ENCODE measurements at regions not wholly inside any gene's neighbourhood (a gene's known extent, or its start where the extent isn't known, plus 50 kb on each side); places are given as distances from the start of the nearest gene placed in this dataset.

DNA sequence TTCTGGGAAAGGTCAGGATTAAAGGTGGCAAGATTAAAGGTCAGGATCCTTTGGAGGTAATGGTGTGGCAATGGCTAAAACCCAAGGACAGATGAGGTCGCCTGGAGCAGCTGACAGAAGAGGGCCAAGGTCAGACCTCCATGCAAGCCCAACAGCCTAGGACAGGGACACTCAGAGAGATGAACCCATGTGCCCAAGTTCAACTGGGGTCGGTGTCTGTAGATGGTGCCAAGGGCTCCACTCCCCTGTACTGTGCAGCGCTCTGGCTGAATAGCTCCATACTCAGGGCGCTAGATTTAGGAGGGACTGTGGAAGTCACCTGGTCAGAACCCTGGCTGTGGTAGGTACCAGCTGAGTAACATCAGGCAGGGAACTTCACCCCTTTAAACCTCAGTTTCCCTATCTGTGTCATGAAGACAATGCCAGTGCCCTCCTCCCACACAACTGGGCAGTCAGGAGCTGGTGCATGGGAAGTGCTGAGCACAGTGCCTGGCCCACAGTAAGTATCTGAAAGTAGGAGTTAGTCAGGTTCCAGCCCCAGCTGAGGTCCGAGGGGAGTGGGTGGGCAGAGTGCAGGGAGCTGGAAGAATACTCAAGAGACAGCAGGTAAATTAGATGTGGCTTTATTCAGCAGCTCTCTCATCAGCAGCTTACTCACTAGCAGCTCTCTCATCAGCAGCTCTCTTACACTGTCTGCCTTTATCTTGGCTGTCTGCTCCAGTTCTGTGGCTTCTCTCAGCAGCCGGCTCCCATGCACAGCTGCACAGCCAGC lies 327.1 kb downstream of the GLRX3 start:
- DNase-seq (ENCODE audit: low spot score): no peak

DNA sequence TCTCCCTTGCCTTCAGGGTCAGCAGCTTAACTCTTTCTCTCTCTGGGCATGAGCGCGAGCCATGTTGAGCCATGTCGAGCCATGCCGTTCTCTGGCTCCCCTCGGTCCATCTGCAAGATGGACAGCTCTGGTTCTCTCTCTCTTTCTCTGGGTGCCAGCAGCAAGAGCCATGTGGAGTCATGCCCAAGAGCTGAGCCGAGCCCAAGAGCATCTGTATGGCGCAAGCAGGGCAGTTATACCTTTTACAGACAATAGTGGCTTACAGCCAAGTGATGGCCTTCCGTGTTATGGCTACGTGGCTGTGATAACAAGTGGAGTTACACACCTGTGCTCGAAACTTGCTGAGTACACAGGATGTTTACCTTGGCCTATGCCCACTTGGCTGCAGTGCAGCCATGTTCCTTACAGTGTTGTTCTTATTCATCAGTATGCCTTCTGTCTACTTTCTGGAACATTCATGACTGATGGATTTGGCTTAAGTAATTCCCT lies 327.7 kb downstream of the GLRX3 start:
- no peak for DNase-seq (ENCODE audit: low spot score)

DNA sequence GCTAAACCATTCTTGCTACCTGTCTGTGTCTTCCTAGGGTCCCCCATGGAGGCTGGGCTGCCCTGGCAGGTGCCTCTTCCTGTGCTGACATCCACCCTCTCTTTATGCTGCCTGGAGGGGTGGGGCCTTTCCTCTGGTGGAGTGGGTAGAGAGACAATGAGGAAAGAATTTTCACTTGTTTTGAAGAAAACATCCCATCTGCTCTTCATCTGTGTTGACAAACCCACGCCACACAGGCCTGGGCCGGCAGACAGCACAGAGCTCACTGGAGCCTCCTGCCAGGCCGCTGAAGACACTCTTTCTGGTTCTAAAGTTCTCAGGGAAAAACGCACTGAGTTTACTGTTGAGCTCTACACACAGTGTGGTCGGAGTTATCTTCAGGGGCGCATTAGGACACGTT lies 328.2 kb downstream of the GLRX3 start:
- no peak for DNase-seq (ENCODE audit: low spot score)

DNA sequence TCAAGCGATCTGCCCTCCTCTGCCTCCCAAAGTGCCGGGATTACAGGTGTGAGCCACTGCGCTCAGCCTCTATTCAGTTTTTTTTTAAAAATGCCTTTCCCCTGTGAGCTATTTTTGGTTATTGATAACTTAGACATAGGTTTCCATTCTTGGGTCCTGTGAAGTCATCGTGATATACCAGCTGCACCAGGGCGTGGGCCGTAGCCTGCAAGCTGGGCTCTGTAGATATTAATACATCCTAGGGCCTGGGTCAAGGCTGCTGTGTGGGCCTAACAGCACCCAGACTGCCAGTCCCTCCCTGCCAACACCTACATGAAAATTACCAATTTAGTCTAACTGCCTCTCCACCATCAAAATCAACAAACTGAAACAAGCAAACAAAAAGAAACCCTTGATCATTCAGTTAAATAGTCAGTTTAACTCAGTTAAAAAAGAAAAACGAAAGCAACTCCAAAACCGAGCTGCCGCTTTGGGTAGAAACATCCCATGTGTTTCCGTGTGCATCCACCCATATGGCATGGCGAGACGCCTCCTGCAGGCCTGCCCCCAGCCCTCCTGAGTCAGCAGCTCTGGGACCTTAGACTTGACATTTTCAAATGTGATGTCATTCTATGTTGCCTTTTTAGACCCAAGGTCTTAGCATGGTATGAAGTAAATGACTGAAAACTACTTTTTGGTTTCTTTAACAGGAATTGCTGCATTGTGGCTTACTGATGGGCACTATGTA lies 330.2 kb downstream of the GLRX3 start:
- no peak for DNase-seq (ENCODE audit: low spot score)

DNA sequence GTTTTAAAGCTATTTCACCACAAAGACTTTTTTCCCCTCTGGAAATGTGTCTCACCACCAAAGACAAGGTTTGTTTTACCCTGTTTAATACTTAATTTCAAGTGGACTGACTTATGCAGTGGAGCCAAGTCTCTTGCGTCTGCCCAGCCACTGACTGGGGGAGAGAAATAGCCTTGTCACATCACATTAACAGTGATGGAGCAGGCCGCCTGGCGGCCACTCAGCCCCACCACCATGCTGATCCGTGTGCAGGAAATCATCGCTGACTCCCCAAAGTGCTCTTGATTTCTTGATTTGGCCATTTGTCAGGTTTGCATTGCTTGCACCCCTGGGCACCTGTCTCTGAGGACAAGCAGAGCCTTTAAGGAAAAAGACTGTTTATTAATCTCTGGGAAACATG lies 334.1 kb downstream of the GLRX3 start:
- DNase-seq (ENCODE audit: low spot score): no peak

DNA sequence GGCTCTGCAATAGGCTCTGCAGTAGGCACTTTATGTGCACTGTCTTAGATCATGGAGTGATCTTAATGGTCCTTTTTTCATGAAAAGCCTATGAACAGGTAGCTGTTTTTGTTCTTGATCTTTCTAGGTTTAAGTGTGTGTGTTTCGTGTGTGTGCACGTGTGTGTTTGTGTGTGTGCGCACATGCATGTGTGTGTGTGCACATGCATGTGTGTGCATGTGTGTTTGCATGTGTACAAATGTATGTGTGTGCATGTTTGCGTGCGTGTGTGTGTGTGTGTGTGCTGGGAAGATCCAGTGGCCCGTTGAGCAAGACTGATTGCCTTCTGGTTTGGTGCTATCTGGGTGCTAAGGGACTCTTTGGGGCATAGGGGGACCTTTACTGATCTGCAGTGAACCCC lies 334.8 kb downstream of the GLRX3 start:
- no peak for DNase-seq (ENCODE audit: low spot score)

DNA sequence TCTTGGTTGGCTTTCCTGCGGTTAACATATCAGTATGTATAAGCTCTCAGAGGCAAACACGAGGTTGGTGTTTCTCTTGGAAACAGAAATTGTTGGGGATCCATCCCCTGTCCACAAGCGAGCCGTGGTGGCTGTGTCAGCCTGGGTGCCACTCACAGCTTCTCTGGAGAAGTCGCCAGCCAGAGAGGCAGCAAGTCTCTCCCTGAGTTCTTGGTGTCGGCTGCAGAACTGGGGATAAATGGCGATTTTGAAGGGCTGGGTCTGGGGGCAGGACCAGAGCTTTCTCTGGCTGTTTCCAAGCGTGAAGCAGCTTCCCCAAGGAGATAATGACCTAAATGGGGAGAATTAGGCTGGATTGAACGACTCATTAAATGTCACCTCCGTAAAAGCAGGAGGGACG lies 335.3 kb downstream of the GLRX3 start:
- no peak for DNase-seq (ENCODE audit: low spot score)

DNA sequence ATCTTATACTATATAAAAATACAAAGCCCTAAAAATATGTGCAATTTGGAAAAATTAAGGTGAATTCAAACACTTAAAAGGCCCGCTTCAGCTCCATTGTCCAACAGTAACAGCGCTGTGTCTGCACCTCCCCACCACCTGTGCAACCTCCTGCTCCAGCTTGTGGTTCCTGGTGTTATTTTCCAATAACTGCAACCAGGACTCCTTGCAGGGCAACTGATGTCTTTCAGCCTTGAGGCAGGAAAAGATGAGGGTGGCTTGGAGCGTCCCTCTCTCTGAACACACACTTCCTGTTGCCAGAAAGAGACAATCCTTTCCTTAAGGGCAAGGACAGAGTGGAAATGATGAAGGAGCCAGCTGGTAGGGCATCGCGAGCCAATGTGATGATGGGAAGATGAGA lies 336.0 kb downstream of the GLRX3 start:
- no peak for DNase-seq (ENCODE audit: low spot score)

DNA sequence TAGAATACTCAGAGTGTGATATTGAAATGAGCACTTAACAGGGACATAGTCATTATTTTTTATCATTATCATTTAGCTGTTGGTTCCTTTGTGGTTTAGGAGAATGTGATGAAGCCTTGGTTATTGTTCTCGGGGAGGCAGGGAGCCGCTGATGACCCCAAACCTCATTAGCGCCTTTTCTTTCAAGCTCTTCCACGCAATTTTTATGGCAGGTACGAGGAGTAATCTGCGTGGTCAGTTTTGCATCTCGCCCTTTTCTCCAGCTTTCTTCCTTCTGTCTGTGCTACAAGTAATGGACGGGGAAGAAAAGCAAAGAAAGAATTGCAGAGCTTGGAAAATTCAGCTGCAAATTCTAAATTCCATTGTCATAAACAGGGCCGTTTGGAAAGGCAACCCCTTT lies 338.4 kb downstream of the GLRX3 start:
- no peak for DNase-seq (ENCODE audit: low spot score)

DNA sequence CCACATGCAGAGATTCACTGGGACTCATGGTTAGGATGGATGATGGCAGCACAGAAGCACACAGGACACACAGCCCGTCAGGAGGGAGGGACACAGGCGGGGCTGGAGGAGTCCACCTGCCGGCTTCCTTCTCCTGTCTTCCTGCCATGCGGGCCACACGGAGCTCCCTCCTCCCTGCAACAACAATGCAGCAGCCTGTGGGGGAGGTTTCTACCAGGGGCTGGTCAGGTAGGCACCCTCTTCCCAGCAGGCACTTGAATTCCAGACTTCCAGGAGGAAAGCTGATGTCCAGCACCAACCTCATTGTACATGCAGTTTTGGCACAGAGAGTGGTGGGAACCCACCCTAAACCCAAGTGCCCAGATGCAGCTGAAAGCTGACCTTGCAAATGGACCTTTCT lies 341.2 kb downstream of the GLRX3 start:
- DNase-seq (ENCODE audit: low spot score): no peak

DNA sequence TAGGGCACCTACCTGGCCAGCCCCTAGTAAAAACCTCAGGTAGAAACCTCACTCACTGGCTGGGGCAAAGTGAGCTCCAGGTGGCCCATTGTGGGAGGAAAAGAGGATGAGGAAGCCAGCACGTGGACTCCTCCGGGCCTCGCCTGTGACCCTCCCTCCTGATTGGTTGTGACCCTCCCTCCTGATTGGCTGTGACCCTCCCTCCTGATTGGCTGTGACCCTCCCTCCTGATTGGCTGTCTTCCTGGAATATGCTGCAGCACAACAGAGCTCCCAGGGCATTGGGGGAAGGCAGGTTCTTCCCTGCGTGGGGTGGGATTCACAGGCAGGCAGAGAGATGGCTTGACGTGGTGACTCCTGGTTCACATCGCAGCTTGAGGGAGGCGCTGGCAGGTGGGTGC lies 343.0 kb downstream of the GLRX3 start:
- DNase-seq (ENCODE audit: low spot score): no peak

DNA sequence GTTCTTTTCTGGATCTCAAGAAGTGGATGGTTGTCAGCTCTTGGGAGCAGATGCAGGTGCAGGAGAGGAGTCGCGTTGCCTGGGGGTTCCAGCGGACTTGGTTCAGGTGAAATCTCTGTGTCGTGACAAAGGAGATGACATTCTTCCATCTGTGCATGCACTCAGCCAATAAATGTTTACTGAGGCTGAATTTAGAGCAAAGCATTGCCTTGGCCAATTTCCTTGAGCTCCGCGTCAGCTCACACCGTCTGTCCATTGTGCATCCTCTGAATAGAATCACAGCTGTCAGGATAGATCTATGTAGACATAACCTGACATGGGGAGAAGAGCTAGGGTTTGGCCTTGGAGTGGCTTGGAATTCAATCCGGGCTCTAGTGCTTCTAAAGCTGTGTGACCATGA lies 343.7 kb downstream of the GLRX3 start:
- DNase-seq (ENCODE audit: low spot score): no peak

DNA sequence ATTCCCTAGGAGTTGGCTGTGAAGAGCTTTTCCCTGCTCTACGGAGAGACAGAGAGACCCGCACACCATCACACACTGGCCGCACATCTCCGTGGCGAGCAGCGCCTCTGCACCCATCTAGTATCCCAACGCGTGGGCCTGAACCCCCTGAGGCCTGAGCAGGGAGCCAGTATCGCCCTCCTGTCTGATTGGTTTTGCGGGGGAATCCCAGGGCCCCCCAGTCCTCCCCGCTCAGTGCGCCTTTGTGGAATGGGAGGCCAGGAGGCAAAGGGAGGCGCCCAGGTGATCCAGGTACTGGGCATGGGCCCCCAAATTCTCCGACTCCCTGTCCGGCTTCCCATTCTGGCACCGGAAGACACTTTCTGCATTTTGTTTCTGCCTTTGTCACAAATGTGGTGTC lies 344.3 kb downstream of the GLRX3 start:
- no peak for DNase-seq (ENCODE audit: low spot score)

DNA sequence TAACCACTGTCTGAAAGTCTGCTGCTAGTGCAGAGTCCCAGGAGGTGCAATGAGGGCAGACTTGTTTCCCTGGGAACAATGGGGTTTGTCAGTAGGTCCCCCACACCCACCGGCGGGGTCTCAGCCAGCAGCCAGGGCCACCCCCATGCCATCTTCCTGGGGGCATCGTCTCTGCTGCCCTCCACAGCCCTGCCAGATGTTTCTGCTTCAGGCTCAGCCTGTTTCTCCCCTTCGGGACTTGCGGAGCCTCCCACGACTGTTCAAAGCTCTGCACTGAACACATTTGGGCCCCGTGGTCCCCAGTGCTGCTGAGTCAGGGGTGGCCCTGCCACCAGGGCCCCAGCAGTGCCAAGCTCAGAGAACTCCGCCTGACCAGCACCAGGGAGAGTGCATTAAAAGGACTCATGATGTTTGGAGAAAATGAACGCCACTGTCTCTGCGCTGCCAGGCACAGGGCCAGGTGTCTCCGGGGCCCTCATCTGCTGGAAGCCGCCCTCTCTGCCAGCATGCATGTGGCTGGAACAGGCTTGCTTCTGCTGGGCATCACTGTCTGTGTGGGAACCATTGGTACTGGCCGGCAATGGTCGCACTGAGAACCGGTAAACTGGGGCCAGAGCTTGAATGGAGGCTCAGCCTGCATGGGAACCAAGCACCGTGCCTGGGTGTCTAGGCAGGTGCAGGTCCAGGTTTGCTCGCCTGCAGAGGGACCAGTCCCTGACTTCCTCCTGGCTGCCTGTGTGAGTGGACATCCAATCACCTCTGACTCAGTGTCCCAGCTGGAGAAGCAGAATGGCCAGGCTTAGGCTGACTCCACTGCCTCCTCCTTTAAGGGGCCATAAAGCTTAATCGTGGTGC lies 345.1 kb downstream of the GLRX3 start:
- no peak for DNase-seq (ENCODE audit: low spot score)

DNA sequence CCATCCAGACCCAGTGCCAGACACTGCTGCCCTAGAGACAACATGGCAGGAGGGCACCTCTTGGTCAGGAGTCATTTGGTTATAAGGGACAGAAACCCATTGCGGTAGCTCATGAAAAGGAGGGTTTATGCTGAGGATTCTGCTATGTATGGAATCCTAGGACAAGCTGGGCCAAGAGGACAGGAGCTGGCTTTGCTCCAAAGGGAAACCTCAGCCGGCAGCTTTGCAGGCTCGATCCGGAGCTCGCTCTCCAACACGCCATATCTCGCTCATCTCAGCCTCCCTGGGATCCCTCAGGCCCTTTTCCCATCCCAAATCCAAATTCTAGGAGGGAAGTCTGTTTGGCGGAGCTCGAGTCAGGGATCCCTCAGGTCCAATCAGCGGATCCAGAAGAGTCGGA lies 345.7 kb downstream of the GLRX3 start:
- DNase-seq (ENCODE audit: low spot score): no peak

DNA sequence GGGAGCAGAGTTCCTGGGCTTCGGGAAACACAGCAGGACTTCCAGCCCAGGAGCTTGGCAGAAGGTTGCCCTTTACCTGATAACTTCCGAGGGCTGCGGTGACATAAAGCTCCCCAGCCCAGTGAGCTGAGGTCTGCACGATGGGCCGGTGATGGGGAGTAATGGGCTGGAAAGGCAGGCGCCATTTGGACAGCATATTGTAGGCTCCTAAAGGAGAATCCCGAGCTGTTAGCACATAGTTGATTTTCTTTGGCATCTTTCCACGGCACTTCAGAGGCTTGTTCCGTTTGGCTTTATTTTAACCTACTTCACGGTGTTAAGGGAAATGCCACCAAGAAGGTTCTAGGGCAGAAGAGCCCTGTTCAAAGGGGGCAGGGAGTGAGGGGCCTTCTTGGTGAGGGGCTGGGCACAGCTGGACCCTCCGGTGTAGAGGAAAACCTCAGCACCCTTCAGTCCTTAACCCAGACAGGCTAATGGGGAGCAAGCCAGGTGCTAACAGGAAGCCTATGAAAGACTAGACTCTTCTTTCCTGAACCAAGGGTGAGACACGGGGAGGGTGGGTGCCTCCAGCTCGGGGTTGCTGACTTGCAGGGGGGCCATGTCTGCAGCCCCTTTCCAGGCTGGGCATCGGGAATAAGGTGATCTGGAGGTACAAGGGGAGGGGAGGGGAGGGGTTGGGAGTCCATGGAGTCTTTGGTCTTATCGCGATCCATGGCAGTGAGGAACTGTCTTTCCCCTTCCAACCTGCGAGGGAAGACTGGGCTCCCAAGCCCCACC lies 347.7 kb downstream of the GLRX3 start:
- DNase-seq (ENCODE audit: low spot score): no peak

DNA sequence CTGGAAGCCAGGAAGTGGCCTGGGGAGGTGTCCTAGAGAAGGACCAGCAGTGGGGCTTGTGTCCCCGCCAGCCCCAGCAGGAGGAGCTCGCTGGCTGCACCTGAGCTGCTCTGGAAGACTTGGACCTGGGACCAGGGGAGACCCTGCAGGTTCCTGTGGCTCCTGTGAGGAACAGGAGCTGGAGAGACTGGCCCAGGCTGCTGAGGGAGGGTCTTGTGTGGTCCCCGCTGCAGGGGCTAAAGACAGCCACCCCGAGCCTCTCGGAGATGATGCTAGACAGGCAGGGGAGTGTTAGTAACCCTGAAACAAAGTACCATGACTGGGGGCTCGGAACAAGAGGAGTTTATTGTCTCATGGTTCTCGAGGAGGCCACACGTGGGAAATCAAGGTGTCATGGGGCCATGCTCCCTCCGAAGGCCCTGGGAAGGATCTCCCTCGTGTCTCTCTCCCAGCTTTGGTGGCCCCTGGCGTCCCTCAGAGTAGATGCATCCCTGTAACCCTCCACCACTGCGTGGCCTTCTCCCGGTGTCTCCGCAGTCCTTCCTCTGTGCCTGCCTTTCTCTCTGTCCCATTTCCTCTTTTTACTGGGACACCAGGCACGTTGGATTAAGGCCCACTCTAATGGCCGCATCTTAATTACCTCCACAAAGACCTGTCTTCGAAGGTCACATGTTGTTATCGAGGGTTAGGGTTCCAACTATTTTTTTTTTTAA lies 348.4 kb downstream of the GLRX3 start:
- no peak for DNase-seq (ENCODE audit: low spot score)

DNA sequence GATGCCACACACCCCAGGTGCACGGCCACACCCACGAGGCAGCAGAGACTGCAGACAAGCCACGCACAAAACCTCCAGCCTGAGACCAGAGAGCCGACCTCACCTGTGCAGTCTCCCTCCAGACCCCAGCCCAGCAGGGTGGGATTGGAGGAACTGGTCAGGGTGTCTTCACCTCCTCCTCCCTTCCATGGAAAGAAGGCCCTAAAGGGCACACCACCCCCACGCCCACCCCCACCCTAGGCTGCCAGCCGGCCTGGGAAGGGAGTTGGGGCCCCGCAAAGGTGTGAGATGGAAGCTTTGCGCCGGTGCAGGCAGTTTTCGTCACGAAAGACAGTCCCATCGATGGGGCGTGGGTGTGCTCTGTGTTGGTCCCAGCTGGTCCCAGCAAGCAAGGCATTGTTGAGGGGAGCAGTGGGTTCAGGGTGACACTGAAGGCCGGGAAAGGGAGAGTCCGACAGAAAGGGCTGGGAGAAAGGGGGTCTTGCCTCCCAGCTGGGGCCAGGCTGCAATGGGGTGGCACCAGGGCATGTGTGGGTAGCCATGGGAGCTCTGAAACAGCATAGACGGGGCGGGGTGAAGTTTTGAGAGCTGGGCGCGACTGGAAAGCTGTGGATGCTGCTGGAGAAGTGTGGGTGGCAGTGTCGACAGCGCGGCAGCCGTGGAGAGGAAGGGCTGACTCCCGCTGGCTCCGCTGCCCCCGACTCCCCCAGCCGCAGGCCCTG lies 349.2 kb downstream of the GLRX3 start:
- no peak for DNase-seq (ENCODE audit: low spot score)

DNA sequence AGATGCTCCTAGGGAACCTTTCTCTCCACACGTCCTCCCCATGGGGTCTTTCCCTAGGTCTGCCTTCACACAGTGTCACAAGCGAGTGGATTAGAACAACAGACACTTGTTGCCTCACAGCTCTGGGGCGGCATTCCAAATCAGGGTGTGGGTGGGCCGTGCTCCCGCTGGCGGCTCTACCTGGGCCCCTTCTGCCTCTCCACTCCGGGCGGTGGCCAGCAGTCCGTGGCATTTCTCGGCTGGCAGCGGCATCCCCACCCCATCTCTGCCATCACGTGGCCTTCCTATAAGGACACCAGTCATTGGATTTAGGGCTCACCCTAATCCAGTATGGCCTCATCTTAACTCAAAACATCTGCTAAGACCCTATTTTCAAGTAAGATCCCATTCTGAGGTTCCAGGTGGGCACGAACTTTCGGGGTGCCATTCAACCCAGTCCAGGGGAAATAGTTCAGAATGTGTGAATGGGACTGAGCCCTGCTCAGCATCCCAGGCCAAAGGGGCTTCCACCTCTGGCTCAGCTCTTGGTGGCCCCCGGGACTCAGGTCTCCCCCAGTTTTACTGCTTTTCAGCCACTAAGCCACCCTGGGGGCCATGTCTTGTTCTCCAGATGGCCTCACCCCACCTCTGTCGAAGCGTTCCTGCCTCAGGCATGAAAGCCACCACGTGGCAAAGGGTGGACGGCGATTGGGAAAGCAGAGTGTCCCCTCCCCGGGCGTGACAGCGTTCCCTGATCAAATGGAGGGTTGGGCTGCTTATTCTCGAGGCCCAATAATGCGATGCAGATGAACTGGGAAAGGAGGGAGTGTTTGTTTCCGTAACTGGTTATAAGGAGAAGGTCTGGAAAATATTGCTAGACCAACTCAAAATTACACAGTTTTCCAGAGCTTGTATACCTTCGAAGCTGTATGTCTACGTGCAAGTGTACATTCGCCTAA lies 350.0 kb downstream of the GLRX3 start:
- no peak for DNase-seq (ENCODE audit: low spot score)
